Transverse colon (tissue), 4 donors: ENCODE measurements at regions not wholly inside any gene's neighbourhood (a gene's known extent, or its start where the extent isn't known, plus 50 kb on each side); places are given as distances from the start of the nearest gene placed in this dataset.

Experiments used
- DNase-seq: peaks from one replicate; pipeline ENCODE4 v3.0.0-alpha.2; 2019
- H3K27ac ChIP-seq, 4 donors: fragments of 200-600 bp; sonication (generic); 2 replicates each; pipeline ENCODE4 v1.5.1; 2016 to 2018; ENCODE audit warnings: inconsistent platforms in 4 of 4
- H3K27me3 ChIP-seq: fragments of 200-600 bp; sonication (generic); 2 replicates; pipeline ENCODE4 v1.5.1; 2017; ENCODE audit warnings: inconsistent platforms
- H3K36me3 ChIP-seq, 4 donors: fragments of 200-600 bp; sonication (generic); 2 replicates each; pipeline ENCODE4 v1.5.1; 2017 to 2019; ENCODE audit warnings: inconsistent platforms in 4 of 4
- H3K4me1 ChIP-seq, 4 donors: fragments of 200-600 bp; sonication (generic); 2 replicates each; pipeline ENCODE4 v1.5.1; 2017 to 2020; ENCODE audit warnings: inconsistent platforms in 4 of 4
- H3K4me3 ChIP-seq, 4 donors: fragments of 200-600 bp; sonication (generic); 1 replicate in 1 of 4; 2 replicates in 3 of 4; pipeline versions ENCODE4 v1.5.1 to v1.6.1; 2017 to 2019; ENCODE audit warnings: inconsistent platforms in 4 of 4
- H3K9me3 ChIP-seq, 2 donors: fragments of 200-600 bp; sonication (generic); 2 replicates each; pipeline ENCODE4 v1.5.1; 2017 to 2019; ENCODE audit warnings: inconsistent platforms in 2 of 2
- CTCF ChIP-seq, 5 experiments: fragments of 200-600 bp in 3 of 5; fragments of 450-650 bp in 2 of 5; sonication (generic) in 3 of 5; IDR thresholded peaks; 1 replicate in 2 of 5; 2 replicates in 3 of 5; pipeline ENCODE4 v1.5.1; 2016 to 2017; ENCODE audit warnings: antibody characterized with exemption in 5 of 5, inconsistent platforms in 3 of 5, mild to moderate bottlenecking in 2 of 5, moderate library complexity in 1 of 5
- EP300 ChIP-seq: sonication (generic); formaldehyde crosslinking; IDR thresholded peaks from one replicate; pipeline ENCODE4 v1.6.1; 2017; ENCODE audit warnings: antibody characterized with exemption, low read depth
- POLR2A ChIP-seq: fragments of 450-650 bp; IDR thresholded peaks from one replicate; pipeline ENCODE4 v1.6.1; 2016; ENCODE audit warnings: antibody characterized with exemption, mild to moderate bottlenecking, moderate library complexity
- POLR2AphosphoS5 ChIP-seq, 3 donors: sonication (generic); formaldehyde crosslinking; IDR thresholded peaks; one replicate each; pipeline ENCODE4 v1.6.1; 2016; ENCODE audit warnings: antibody characterized with exemption in 3 of 3
- WGBS, 2 donors: methylation state at CpG; one replicate each; pipeline ENCODE4 v1.1.5; 2018; ENCODE audit warnings: low coverage in 1 of 2; 5-methylcytosine and 5-hydroxymethylcytosine counted together
- in situ Hi-C, 4 donors: fragments of 200-750 bp; cut with MboI; loops; one replicate each; pipeline versions ENCODE4 v1.15.0 to v1.15.1; 2017; ENCODE audit warnings: low sequenced_read_pairs in 3 of 4, low pct_ligation_motif_present in 1 of 4, low pct_unique_long_range_greater_than_20kb in 1 of 4
- intact Hi-C: fragments of 100-400 bp; cut with DNase I; formaldehyde crosslinking; loops from one replicate; pipeline ENCODE4 v1.15.1; 2023; ENCODE audit warnings: low total_unique reads

- no peaks in the 10 kb centered on the region for H3K36me3 ChIP-seq
- H3K27me3 ChIP-seq, result no peaks in the 10 kb centered on the region
- WGBS, 2 donors, result 77 to 90% methylated on average over 3 of the region's 3 CpGs
- intact Hi-C loops (no loop called here), in situ Hi-C loops (loop anchor here in 1 of 4 donors (25.0 kb wide), 1 partner anchor 128 kb away; no protein-coding TSS in a partner anchor)
- no peak for TF ChIP-seq CTCF (IDR thresholded peaks at IDR 0.05)
- no peak for TF ChIP-seq POLR2AphosphoS5 (IDR thresholded peaks at IDR 0.05)
- TF ChIP-seq EP300, result no peak
- no peak for TF ChIP-seq POLR2A
- H3K9me3 ChIP-seq, result no peaks in the 10 kb centered on the region
- peaks cover 0 to 17% (median 5%) of the 10 kb centered on the region in 4 donors for H3K4me1 ChIP-seq
- no peak overlapping the region for H3K4me3 ChIP-seq
- no peak for DNase-seq
- H3K27ac ChIP-seq, result no peak overlapping the region
These were observed 68.7 kb upstream of the BMAL1 start for GRCh38 chr11:13208921-13209320.

- H3K9me3 ChIP-seq, result no peaks in the 10 kb centered on the region
- in situ Hi-C loops (loop anchor here in 1 of 4 donors (25.0 kb wide), 1 partner anchor 128 kb away; no protein-coding TSS in a partner anchor), intact Hi-C loops (no loop called here)
- no peaks in the 10 kb centered on the region for H3K27me3 ChIP-seq
- no peak overlapping the region for H3K27ac ChIP-seq
- TF ChIP-seq CTCF (IDR thresholded peaks at IDR 0.05), result no peak
- no peak for TF ChIP-seq EP300
- TF ChIP-seq POLR2A, result no peak
- no peak for TF ChIP-seq POLR2AphosphoS5 (IDR thresholded peaks at IDR 0.05)
- H3K36me3 ChIP-seq, result no peaks in the 10 kb centered on the region
- no peak for DNase-seq
- 68 to 74% methylated on average over 3 of the region's 3 CpGs for WGBS, 2 donors
- H3K4me3 ChIP-seq, result no peak overlapping the region
- peaks cover 0 to 17% (median 5%) of the 10 kb centered on the region in 4 donors for H3K4me1 ChIP-seq
These were observed 68.2 kb upstream of the BMAL1 start for GRCh38 chr11:13209379-13209778.

GRCh38 chr11:13210424-13210823, 67.2 kb upstream of the BMAL1 start:
- no peaks in the 10 kb centered on the region for H3K9me3 ChIP-seq
- in situ Hi-C loops, result loop anchor here in 3 of 4 donors (5.0 to 25.0 kb wide), 3 partner anchors 127 to 134 kb away; no protein-coding TSS in a partner anchor
- H3K27me3 ChIP-seq, result no peaks in the 10 kb centered on the region
- 9 to 35% methylated on average over 1 of the region's 1 CpG for WGBS, 2 donors
- intact Hi-C loops, result loop anchor here (5.0 kb wide), 1 partner anchor 132 kb away; no protein-coding TSS in a partner anchor
- TF ChIP-seq CTCF (IDR thresholded peaks at IDR 0.05) (peak; percentile 53 to 79 (median 65)), POLR2A (no peak)
- no peak overlapping the region for H3K4me3 ChIP-seq
- H3K27ac ChIP-seq, result no peak overlapping the region
- peaks cover 0 to 17% (median 5%) of the 10 kb centered on the region in 4 donors for H3K4me1 ChIP-seq
- no peaks in the 10 kb centered on the region for H3K36me3 ChIP-seq
- peak; percentile 67 for DNase-seq

- intact Hi-C loops, result loop anchor here (5.0 kb wide), 1 partner anchor 128 kb away; no protein-coding TSS in a partner anchor
- WGBS, 2 donors, result 51 to 69% methylated on average over 5 of the region's 5 CpGs
These were observed 63.3 kb upstream of the BMAL1 start for GRCh38 chr11:13214276-13214675.

More at GRCh38 chr11:13214276-13214675, 63.3 kb upstream of the BMAL1 start:
- no peaks in the 10 kb centered on the region for H3K4me1 ChIP-seq
- H3K9me3 ChIP-seq, result no peaks in the 10 kb centered on the region
- no peak for DNase-seq
- H3K27ac ChIP-seq, result no peak overlapping the region
- TF ChIP-seq CTCF (IDR thresholded peaks at IDR 0.05), result no peak
- no peak for TF ChIP-seq POLR2A
- TF ChIP-seq EP300, result no peak
- TF ChIP-seq POLR2AphosphoS5 (IDR thresholded peaks at IDR 0.05), result no peak
- H3K27me3 ChIP-seq, result no peaks in the 10 kb centered on the region
- in situ Hi-C loops, result loop anchor here in 3 of 4 donors (5.0 to 25.0 kb wide), 3 partner anchors 123 to 131 kb away; no protein-coding TSS in a partner anchor
- no peak overlapping the region for H3K4me3 ChIP-seq
- H3K36me3 ChIP-seq, result no peaks in the 10 kb centered on the region
